ENCODE measurements at regions not wholly inside any gene's neighbourhood (a gene's known extent, or its start where the extent isn't known, plus 50 kb on each side); places are given as distances from the start of the nearest gene placed in this dataset.

- no peak overlapping the region for H3K27ac Mint-ChIP-seq (ENCODE audit: unreplicated experiment)
- DNase-seq (ENCODE audit: low read depth) (no peak), FAIRE-seq (no peak)
- no peak overlapping the region for H3K4me3 Mint-ChIP-seq (ENCODE audit: unreplicated experiment)
- Histone ChIP-seq H3K4me3 (ENCODE audit: insufficient read depth, low read depth, low read length) (no peak overlapping the region), H3K36me3 (ENCODE audit: insufficient read depth, low read length) (no peaks in the 10 kb centered on the region), H3K9me3 (ENCODE audit: insufficient read depth, low read depth, low read length) (no peaks in the 10 kb centered on the region), H3K27ac (ENCODE audit: low read depth, low read length) (no peak overlapping the region), H2AFZ (ENCODE audit: low read depth, low read length) (no peak overlapping the region), H3K4me1 (ENCODE audit: insufficient read depth, low read length) (peaks cover 8% of the 10 kb centered on the region), H4K20me1 (ENCODE audit: insufficient read depth, low read length) (no peaks in the 10 kb centered on the region), H3K79me2 (ENCODE audit: insufficient read depth, low read length) (no peaks in the 10 kb centered on the region), H3K4me2 (ENCODE audit: low read length) (no peak overlapping the region), H3K27me3 (ENCODE audit: insufficient read depth, low read length) (peaks cover 2% of the 10 kb centered on the region), H3K9ac (ENCODE audit: low read length) (no peak overlapping the region)
- TF ChIP-seq EZH2 (IDR thresholded peaks at IDR 0.05; ENCODE audit: insufficient read depth, low read length) (no peak), CTCF (IDR thresholded peaks at IDR 0.05; ENCODE audit: insufficient read depth, low read depth, low read length) (peak; percentile 15)
- H3K27me3 Mint-ChIP-seq (ENCODE audit: low read depth, unreplicated experiment): no peaks in the 10 kb centered on the region
- H3K9me3 Mint-ChIP-seq (ENCODE audit: unreplicated experiment): no peaks in the 10 kb centered on the region
- H3K36me3 Mint-ChIP-seq (ENCODE audit: low read depth, unreplicated experiment): no peaks in the 10 kb centered on the region
- no peaks in the 10 kb centered on the region for H3K4me1 Mint-ChIP-seq (ENCODE audit: low read depth, unreplicated experiment)
Measured at GRCh38 chr1:199545780-199546179, 481.7 kb upstream of the NR5A2 start.

GRCh38 chr1:199546323-199546722, 481.2 kb upstream of the NR5A2 start:
- H3K36me3 ChIP-seq (ENCODE audit: insufficient read depth, low read length): no peaks in the 10 kb centered on the region
- H3K27ac ChIP-seq (ENCODE audit: low read depth, low read length): no peak overlapping the region
- peaks cover 10% of the 10 kb centered on the region for H3K4me1 ChIP-seq (ENCODE audit: insufficient read depth, low read length)
- no peak overlapping the region for H2AFZ ChIP-seq (ENCODE audit: low read depth, low read length)
- H3K9me3 ChIP-seq (ENCODE audit: insufficient read depth, low read depth, low read length): no peaks in the 10 kb centered on the region
- FAIRE-seq (no peak), DNase-seq (ENCODE audit: low read depth) (peak; percentile 14)
- H4K20me1 ChIP-seq (ENCODE audit: insufficient read depth, low read length): no peaks in the 10 kb centered on the region
- no peak overlapping the region for H3K27ac Mint-ChIP-seq (ENCODE audit: unreplicated experiment)
- no peaks in the 10 kb centered on the region for H3K27me3 Mint-ChIP-seq (ENCODE audit: low read depth, unreplicated experiment)
- H3K79me2 ChIP-seq (ENCODE audit: insufficient read depth, low read length): no peaks in the 10 kb centered on the region
- H3K4me2 ChIP-seq (ENCODE audit: low read length): no peak overlapping the region
- H3K9me3 Mint-ChIP-seq (ENCODE audit: unreplicated experiment): no peaks in the 10 kb centered on the region
- H3K4me1 Mint-ChIP-seq (ENCODE audit: low read depth, unreplicated experiment): no peaks in the 10 kb centered on the region
- peaks cover 2% of the 10 kb centered on the region for H3K27me3 ChIP-seq (ENCODE audit: insufficient read depth, low read length)
- no peak overlapping the region for H3K4me3 ChIP-seq (ENCODE audit: insufficient read depth, low read depth, low read length)
- H3K36me3 Mint-ChIP-seq (ENCODE audit: low read depth, unreplicated experiment): no peaks in the 10 kb centered on the region
- TF ChIP-seq EZH2 (IDR thresholded peaks at IDR 0.05; ENCODE audit: insufficient read depth, low read length) (no peak), CTCF (IDR thresholded peaks at IDR 0.05; ENCODE audit: insufficient read depth, low read depth, low read length) (no peak)
- no peak overlapping the region for H3K4me3 Mint-ChIP-seq (ENCODE audit: unreplicated experiment)
- no peak overlapping the region for H3K9ac ChIP-seq (ENCODE audit: low read length)

- no peaks in the 10 kb centered on the region for H3K79me2 ChIP-seq (ENCODE audit: insufficient read depth, low read length)
- H4K20me1 ChIP-seq (ENCODE audit: insufficient read depth, low read length): no peaks in the 10 kb centered on the region
- Mint-ChIP-seq H3K27ac (ENCODE audit: unreplicated experiment) (no peak overlapping the region), H3K4me3 (ENCODE audit: unreplicated experiment) (no peak overlapping the region), H3K27me3 (ENCODE audit: low read depth, unreplicated experiment) (no peaks in the 10 kb centered on the region), H3K4me1 (ENCODE audit: low read depth, unreplicated experiment) (no peaks in the 10 kb centered on the region), H3K36me3 (ENCODE audit: low read depth, unreplicated experiment) (no peaks in the 10 kb centered on the region), H3K9me3 (ENCODE audit: unreplicated experiment) (no peaks in the 10 kb centered on the region)
- H3K36me3 ChIP-seq (ENCODE audit: insufficient read depth, low read length): no peaks in the 10 kb centered on the region
- H3K4me3 ChIP-seq (ENCODE audit: insufficient read depth, low read depth, low read length): no peak overlapping the region
- H3K27ac ChIP-seq (ENCODE audit: low read depth, low read length): no peak overlapping the region
- H3K9me3 ChIP-seq (ENCODE audit: insufficient read depth, low read depth, low read length): no peaks in the 10 kb centered on the region
- peak; percentile 37 for DNase-seq (ENCODE audit: low read depth)
- H3K4me1 ChIP-seq (ENCODE audit: insufficient read depth, low read length): peaks cover 10% of the 10 kb centered on the region
- peaks cover 2% of the 10 kb centered on the region for H3K27me3 ChIP-seq (ENCODE audit: insufficient read depth, low read length)
- no peak overlapping the region for H3K9ac ChIP-seq (ENCODE audit: low read length)
- H3K4me2 ChIP-seq (ENCODE audit: low read length): peak overlapping the region; percentile 38
- TF ChIP-seq EZH2 (IDR thresholded peaks at IDR 0.05; ENCODE audit: insufficient read depth, low read length): no peak
- TF ChIP-seq CTCF (IDR thresholded peaks at IDR 0.05; ENCODE audit: insufficient read depth, low read depth, low read length): no peak
- no peak for FAIRE-seq
- H2AFZ ChIP-seq (ENCODE audit: low read depth, low read length): no peak overlapping the region
Measured at GRCh38 chr1:199549421-199549820, 478.1 kb upstream of the NR5A2 start.

Data from astrocyte (in vitro differentiated cells and primary cell).